AG04449 (cell line): ENCODE measurements at regions not wholly inside any gene's neighbourhood (a gene's known extent, or its start where the extent isn't known, plus 50 kb on each side); places are given as distances from the start of the nearest gene placed in this dataset.
A peak's percentile ranks its signal among the peaks of the same experiment; 100 is the strongest.

Experiments
- CTCF ChIA-PET: fragments of 350-600 bp; formaldehyde crosslinking; extraction: SDS; loops from one replicate; lab custom pipeline; 2021; ENCODE audit warnings: antibody characterized with exemption; lab: Yijun Ruan, JAX
- POLR2A ChIA-PET: fragments of 400-600, 350-600 bp; formaldehyde crosslinking; extraction: SDS; loops from one replicate; lab custom pipeline; 2020; ENCODE audit warnings: antibody characterized with exemption, inconsistent platforms; lab: Yijun Ruan, JAX
- DNase-seq: peaks from one replicate; pipeline ENCODE4 v3.0.0-alpha.2; 2010; ENCODE audit warnings: low read depth, low spot score
- H3K4me3 ChIP-seq: 2 replicates; pipeline ENCODE4 v1.5.1; 2011; ENCODE audit warnings: low read depth, mild to moderate bottlenecking, control low read depth, low read length
- CTCF ChIP-seq: IDR thresholded peaks from one replicate; pipeline ENCODE4 v1.5.1; 2011; ENCODE audit warnings: mild to moderate bottlenecking, moderate library complexity, low read length, control low read depth, inconsistent platforms; ENCODE audit not compliant: insufficient read depth; ENCODE audit errors: missing control alignments

GRCh38 chr11:128022007-128022368 is 565.4 kb downstream of the ETS1 start:
- ChIA-PET CTCF (interaction anchor here (0.7 to 9.9 kb wide), 7 partner anchors 17 to 934 kb away, joined by 3 to 143 read pairs (median 6); no protein-coding TSS in a partner anchor), POLR2A (no interaction called here)
- TF ChIP-seq CTCF: no peak
- no peak overlapping the region for H3K4me3 ChIP-seq
- no peak for DNase-seq

GRCh38 chr11:128021349-128022006 is 565.9 kb downstream of the ETS1 start:
- CTCF ChIA-PET: interaction anchor here (0.6 to 9.9 kb wide), 13 partner anchors 8 to 255 kb away, joined by 3 to 143 read pairs (median 3); no protein-coding TSS in a partner anchor
- DNase-seq: no peak
- peak; percentile 52 for TF ChIP-seq CTCF
- POLR2A ChIA-PET: no interaction called here
- H3K4me3 ChIP-seq: no peak overlapping the region

- ChIA-PET POLR2A (no interaction called here), CTCF (interaction anchor here (0.9 to 9.9 kb wide), 2 partner anchors 13 to 173 kb away, joined by 3 to 143 read pairs; no protein-coding TSS in a partner anchor)
- no peak for DNase-seq
- no peak overlapping the region for H3K4me3 ChIP-seq
- no peak for TF ChIP-seq CTCF
Observed at GRCh38 chr11:128018692-128019091, 568.7 kb downstream of the ETS1 start.

GRCh38 chr11:128005562-128005961 is 581.8 kb downstream of the ETS1 start:
- ChIA-PET CTCF (interaction anchor here (0.6 to 1.3 kb wide), 2 partner anchors 13 to 162 kb away, joined by 3 read pairs; no protein-coding TSS in a partner anchor), POLR2A (no interaction called here)
- no peak for TF ChIP-seq CTCF
- no peak for DNase-seq
- no peak overlapping the region for H3K4me3 ChIP-seq

GRCh38 chr11:127998421-127998820 is 588.9 kb downstream of the ETS1 start:
- DNase-seq: peak; percentile 16
- ChIA-PET POLR2A (no interaction called here), CTCF (interaction anchor here (1.1 to 1.5 kb wide), 2 partner anchors 23 to 154 kb away, joined by 3 to 5 read pairs; no protein-coding TSS in a partner anchor)
- no peak for TF ChIP-seq CTCF
- H3K4me3 ChIP-seq: no peak overlapping the region

GRCh38 chr11:127997594-127997993 is 589.8 kb downstream of the ETS1 start:
- POLR2A ChIA-PET: no interaction called here
- DNase-seq: no peak
- CTCF ChIA-PET: interaction anchor here (0.9 to 1.5 kb wide), 4 partner anchors 23 to 154 kb away, joined by 3 to 5 read pairs (median 4); no protein-coding TSS in a partner anchor
- TF ChIP-seq CTCF: no peak
- H3K4me3 ChIP-seq: no peak overlapping the region
